H1 (cell line): ENCODE measurements at regions not wholly inside any gene's neighbourhood (a gene's known extent, or its start where the extent isn't known, plus 50 kb on each side); places are given as distances from the start of the nearest gene placed in this dataset.

Experiments
- CTCF ChIA-PET: fragments of 300-600 bp; sonication (Branson Sonifier 250); formaldehyde crosslinking; loops from one replicate; lab custom pipeline; 2021; ENCODE audit not compliant: partially characterized antibody; lab: Charles Lee
- POLR2A ChIA-PET: fragments of 300-600 bp; sonication (Branson Sonifier 250); formaldehyde crosslinking; loops from one replicate; lab custom pipeline; 2021; ENCODE audit warnings: inconsistent platforms; ENCODE audit not compliant: partially characterized antibody; lab: Charles Lee
- DNase-seq, 2 experiments: peaks; one replicate each; pipeline versions ENCODE4 v3.0.0 to v3.0.0-alpha.2; 2010 to 2022; ENCODE audit warnings: low spot score in 2 of 2, low read depth in 1 of 2, mixed read lengths in 1 of 2
- FAIRE-seq: peaks from 2 replicates; lab custom pipeline; 2011; peaks lifted over from hg19 to GRCh38; lab: Jason Lieb, UNC
- H2AFZ ChIP-seq: 2 replicates; pipeline ENCODE4 v1.8.1; 2012; ENCODE audit warnings: low read length, inconsistent platforms
- H2AK5ac ChIP-seq: 2 replicates; pipeline ENCODE4 v1.6.1; 2013; ENCODE audit warnings: low read depth, low read length
- H2BK120ac ChIP-seq: replicated peaks from 2 replicates; pipeline ENCODE3; 2013; ENCODE audit warnings: low read depth, low read length, inconsistent platforms
- H2BK12ac ChIP-seq: 2 replicates; pipeline ENCODE4 v1.6.1; 2013; ENCODE audit warnings: low read depth, low read length
- H2BK15ac ChIP-seq: 2 replicates; pipeline ENCODE4 v1.6.1; 2013; ENCODE audit warnings: low read length
- H2BK20ac ChIP-seq: 2 replicates; pipeline ENCODE4 v1.6.1; 2013; ENCODE audit warnings: low read length
- H2BK5ac ChIP-seq: 2 replicates; pipeline ENCODE4 v1.6.1; 2013; ENCODE audit warnings: low read depth, low read length
- H3K14ac ChIP-seq: 2 replicates; pipeline ENCODE4 v1.6.1; 2013; ENCODE audit warnings: inconsistent platforms; ENCODE audit not compliant: insufficient read length
- H3K18ac ChIP-seq: 2 replicates; pipeline ENCODE4 v1.6.1; 2013; ENCODE audit warnings: low read length; ENCODE audit errors: extremely low read depth
- H3K23ac ChIP-seq: 2 replicates; pipeline ENCODE4 v1.6.1; 2013; ENCODE audit warnings: inconsistent platforms; ENCODE audit not compliant: insufficient read length
- H3K23me2 ChIP-seq: 2 replicates; pipeline ENCODE4 v1.6.1; 2013; ENCODE audit warnings: low read depth, low read length
- H3K27ac ChIP-seq: 2 replicates; pipeline ENCODE4 v1.6.1; 2011; ENCODE audit warnings: low read depth, low read length, inconsistent platforms
- H3K27me3 ChIP-seq, 4 experiments: replicated peaks in 1 of 4; 1 replicate in 1 of 4; 2 replicates in 3 of 4; pipeline versions ENCODE4 v1.6.1 to v1.8.1; 2011 to 2013; ENCODE audit warnings: low read length in 3 of 4, mild to moderate bottlenecking in 3 of 4, inconsistent platforms in 2 of 4, mixed read lengths in 2 of 4, moderate library complexity in 1 of 4; ENCODE audit not compliant: control insufficient read depth in 3 of 4, insufficient read depth in 3 of 4; ENCODE audit errors: extremely low read depth in 1 of 4
- H3K36me3 ChIP-seq, 4 experiments: 2 replicates each; pipeline versions ENCODE4 v1.6.1 to v1.8.1; 2011 to 2013; ENCODE audit warnings: mild to moderate bottlenecking in 4 of 4, low read length in 3 of 4, moderate library complexity in 2 of 4, control low read depth in 1 of 4, inconsistent platforms in 1 of 4; ENCODE audit not compliant: insufficient read depth in 4 of 4, control insufficient read depth in 2 of 4
- H3K4ac ChIP-seq: replicated peaks from 2 replicates; pipeline ENCODE3; 2013; ENCODE audit warnings: low read length, low read depth, mixed read lengths, inconsistent platforms; ENCODE audit not compliant: insufficient read length
- H3K4me1 ChIP-seq, 4 experiments: replicated peaks in 1 of 4; 1 replicate in 1 of 4; 2 replicates in 3 of 4; pipeline versions ENCODE4 v1.6.1 to v1.8.1; 2011 to 2013; ENCODE audit warnings: low read length in 3 of 4, inconsistent platforms in 2 of 4, mixed read lengths in 1 of 4; ENCODE audit not compliant: insufficient read depth in 4 of 4, control insufficient read depth in 3 of 4
- H3K4me2 ChIP-seq, 2 experiments: 2 replicates each; pipeline versions ENCODE4 v1.6.1 to v1.8.1; 2011 to 2013; ENCODE audit warnings: low read depth in 2 of 2, low read length in 2 of 2, control low read depth in 1 of 2, inconsistent platforms in 1 of 2, mild to moderate bottlenecking in 1 of 2; ENCODE audit not compliant: insufficient read depth in 1 of 2
- H3K4me3 ChIP-seq, 4 experiments: fragments of 200-600, 300-600 bp in 1 of 4; sonication (generic), shearing (Covaris generic), sonication (Bioruptor Twin) in 1 of 4; 2 replicates each; pipeline versions ENCODE4 v1.5.1 to v1.8.1; 2011 to 2016; ENCODE audit warnings: low read length in 4 of 4, low read depth in 3 of 4, control low read depth in 2 of 4, inconsistent platforms in 2 of 4, mild to moderate bottlenecking in 2 of 4, mixed read lengths in 1 of 4, moderate library complexity in 1 of 4; ENCODE audit not compliant: insufficient read depth in 2 of 4; ENCODE audit errors: extremely low read depth in 1 of 4
- H3K56ac ChIP-seq: replicated peaks from 2 replicates; pipeline ENCODE3; 2013; ENCODE audit warnings: low read depth, mild to moderate bottlenecking, mixed read lengths, low read length, inconsistent platforms; ENCODE audit not compliant: insufficient read length
- H3K79me1 ChIP-seq: 2 replicates; pipeline ENCODE4 v1.6.1; 2013; ENCODE audit warnings: low read depth, low read length, control low read depth
- H3K79me2 ChIP-seq, 2 experiments: 2 replicates each; pipeline versions ENCODE4 v1.6.1 to v1.8.1; 2012 to 2013; ENCODE audit warnings: low read length in 2 of 2, mild to moderate bottlenecking in 2 of 2, inconsistent platforms in 1 of 2; ENCODE audit not compliant: insufficient read depth in 2 of 2, control insufficient read depth in 1 of 2
- H3K9ac ChIP-seq, 4 experiments: replicated peaks in 1 of 4; 1 replicate in 1 of 4; 2 replicates in 3 of 4; pipeline versions ENCODE4 v1.6.1 to v1.8.1; 2011 to 2013; ENCODE audit warnings: low read depth in 3 of 4, low read length in 3 of 4, control low read depth in 2 of 4, mild to moderate bottlenecking in 2 of 4, moderate library complexity in 2 of 4, inconsistent platforms in 1 of 4; ENCODE audit errors: extremely low read depth in 1 of 4
- H3K9me3 ChIP-seq, 2 experiments: 2 replicates each; pipeline versions ENCODE4 v1.6.1 to v1.8.1; 2012 to 2013; ENCODE audit warnings: mild to moderate bottlenecking in 2 of 2, moderate library complexity in 2 of 2, control low read depth in 1 of 2, inconsistent platforms in 1 of 2, low read depth in 1 of 2, low read length in 1 of 2, mixed read lengths in 1 of 2; ENCODE audit not compliant: insufficient read depth in 2 of 2
- H4K20me1 ChIP-seq, 2 experiments: replicated peaks in 1 of 2; 2 replicates each; pipeline versions ENCODE3 to v1.8.1; 2011 to 2013; ENCODE audit warnings: inconsistent platforms in 2 of 2, low read length in 2 of 2, mild to moderate bottlenecking in 1 of 2; ENCODE audit not compliant: insufficient read depth in 2 of 2, control insufficient read depth in 1 of 2
- H4K5ac ChIP-seq: 2 replicates; pipeline ENCODE4 v1.6.1; 2013; ENCODE audit warnings: low read length, low read depth, mixed read lengths, inconsistent platforms; ENCODE audit not compliant: insufficient read length
- H4K8ac ChIP-seq: 2 replicates; pipeline ENCODE4 v1.8.0; 2013; ENCODE audit warnings: mild to moderate bottlenecking, moderate library complexity, low read length, inconsistent platforms; ENCODE audit not compliant: insufficient read depth; ENCODE audit errors: extremely low read depth
- H4K91ac ChIP-seq: replicated peaks from 2 replicates; pipeline ENCODE3; 2013; ENCODE audit warnings: low read length, mixed read lengths, inconsistent platforms; ENCODE audit not compliant: insufficient read length
- CHD1 ChIP-seq: IDR thresholded peaks from 2 replicates; pipeline ENCODE4 v1.6.1; 2012; ENCODE audit warnings: low read depth, low read length, improper control_type of control experiment
- POLR2A ChIP-seq, 2 experiments: IDR thresholded peaks; 1 replicate in 1 of 2; 2 replicates in 1 of 2; pipeline ENCODE4 v1.6.1; 2011; ENCODE audit warnings: low read depth in 2 of 2, low read length in 2 of 2, mild to moderate bottlenecking in 2 of 2; ENCODE audit errors: control extremely low read depth in 1 of 2
- RFX5 ChIP-seq: IDR thresholded peaks from 2 replicates; pipeline ENCODE4 v1.6.1; 2011; ENCODE audit warnings: low read depth, low read length, improper control_type of control experiment, borderline replicate concordance
- RNF2 ChIP-seq: fragments of 200-900, 300-1000 bp; sonication (generic); IDR thresholded peaks from 2 replicates; pipeline ENCODE4 v1.7.1; 2016; ENCODE audit warnings: borderline replicate concordance, low read depth, mild to moderate bottlenecking, antibody characterized with exemption, low read length; ENCODE audit not compliant: poor library complexity, severe bottlenecking; ENCODE audit errors: missing control alignments
- SIN3A ChIP-seq, 2 experiments: IDR thresholded peaks in 1 of 2; conservative IDR thresholded peaks in 1 of 2; 2 replicates each; pipeline ENCODE4 v1.6.1; 2011 to 2012; ENCODE audit warnings: low read length in 2 of 2, improper control_type of control experiment in 1 of 2, low read depth in 1 of 2, mild to moderate bottlenecking in 1 of 2
- whole genome bisulfite sequencing, 2 experiments: shearing (Covaris generic) in 1 of 2; methylation state at CpG; one replicate each; pipeline versions ENCODE4 v1.1.6 to v1.1.7; 2013 to 2015; ENCODE audit warnings: low lambda C conversion rate in 2 of 2, mixed read lengths in 2 of 2, inconsistent platforms in 1 of 2, low coverage in 1 of 2, missing lambda C conversion rate in 1 of 2; ENCODE audit not compliant: insufficient replicate concordance in 2 of 2, insufficient coverage in 1 of 2, insufficient read length in 1 of 2; ENCODE audit errors: extremely low coverage in 1 of 2, missing lambda C conversion rate in 1 of 2; 5-methylcytosine and 5-hydroxymethylcytosine counted together

DNA sequence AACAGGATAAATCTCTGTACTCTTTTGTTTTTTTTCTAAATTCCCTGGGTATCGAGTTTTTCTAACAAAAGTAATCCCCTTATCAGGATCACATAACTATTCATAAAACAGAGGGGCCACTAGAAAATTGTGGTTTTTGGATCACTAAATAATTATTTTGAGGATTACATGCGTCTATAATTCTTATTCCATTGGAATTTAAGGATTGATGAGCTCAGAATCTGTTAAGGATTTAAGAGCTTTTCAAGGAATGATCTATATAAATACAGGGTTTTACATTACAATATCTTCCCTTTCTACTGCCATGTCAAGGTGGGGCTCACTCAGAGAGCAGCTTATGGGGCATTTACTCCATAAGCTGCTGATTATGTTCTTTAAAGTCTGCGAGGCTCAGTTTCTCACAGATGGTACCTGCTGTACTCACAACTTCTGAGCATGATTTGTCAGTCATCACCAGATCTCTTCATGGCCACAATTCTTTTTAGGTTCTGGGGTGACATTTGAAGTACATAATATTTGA, 449.8 kb downstream of the PCDH17 start:
- Histone ChIP-seq H4K8ac (no peak overlapping the region), H2AFZ (no peak overlapping the region), H3K14ac (no peak overlapping the region), H3K23ac (no peak overlapping the region), H3K4me2 (no peak overlapping the region), H3K18ac (no peak overlapping the region), H3K36me3 (no peaks in the 10 kb centered on the region), H2AK5ac (no peak overlapping the region), H3K56ac (no peak overlapping the region), H3K79me2 (no peaks in the 10 kb centered on the region), H3K9me3 (no peaks in the 10 kb centered on the region), H2BK120ac (no peak overlapping the region)
- CTCF ChIA-PET: interaction anchor here (0.6 to 0.7 kb wide), 2 partner anchors 8 to 931 kb away, joined by 3 read pairs; no protein-coding TSS in a partner anchor
- no peak for DNase-seq
- no peak for TF ChIP-seq SIN3A (conservative IDR thresholded peaks at IDR 0.05 in 1 of 2, IDR thresholded peaks at IDR 0.05 in 1 of 2; ENCODE audit: low read depth in 1 of 2, low read length in 2 of 2)
- no peak for TF ChIP-seq POLR2A (IDR thresholded peaks at IDR 0.05; ENCODE audit: control extremely low read depth in 1 of 2, low read depth in 2 of 2, low read length in 2 of 2)
- TF ChIP-seq CHD1: no peak
- TF ChIP-seq RNF2: no peak
- no peak for TF ChIP-seq RFX5
- TF ChIP-seq, all 59 proteins: peak for 0
- no peak for FAIRE-seq
- Histone ChIP-seq H2BK20ac (no peak overlapping the region), H3K23me2 (no peaks in the 10 kb centered on the region), H4K5ac (no peak overlapping the region), H4K91ac (no peak overlapping the region), H3K9ac (no peak overlapping the region), H3K79me1 (no peaks in the 10 kb centered on the region), H3K27ac (no peak overlapping the region), H4K20me1 (no peaks in the 10 kb centered on the region), H3K4me1 (peaks cover 0 to 2% (median 0%) of the 10 kb centered on the region in 4 experiments; a peak in 1 of 7 replicates), H3K4ac (no peak overlapping the region), H3K4me3 (no peak overlapping the region), H2BK5ac (no peak overlapping the region), H2BK15ac (no peak overlapping the region), H3K27me3 (no peaks in the 10 kb centered on the region), H2BK12ac (no peak overlapping the region)
- whole genome bisulfite sequencing, 2 experiments: 88% methylated on average over 3 of the region's 3 CpGs; no CpG with 5 or more reads in 1 of the 2 experiments
- POLR2A ChIA-PET: no interaction called here
